ENCODE measurements at regions not wholly inside any gene's neighbourhood (a gene's known extent, or its start where the extent isn't known, plus 50 kb on each side); places are given as distances from the start of the nearest gene placed in this dataset.

GRCh38 chr6:164166515-164166914 lies 752.0 kb downstream of the QKI start:
- no peak overlapping the region for H2BK5ac ChIP-seq (ENCODE audit: low read depth, low read length, poor library complexity, severe bottlenecking)
- no TSS peak for BruUV-seq (replicated peaks)
- CTCF ChIA-PET, result no interaction called here
- H3K4me2 ChIP-seq (ENCODE audit: low read depth, low read length), result no peak overlapping the region
- no peak overlapping the region for H3K18ac ChIP-seq (ENCODE audit: low read depth, low read length)
- intact Hi-C loops (cut with micrococcal nuclease), result no loop called here
- H3K4ac ChIP-seq (ENCODE audit: low read depth, low read length), result no peak overlapping the region
- no peaks in the 10 kb centered on the region for H3K4me1 ChIP-seq (ENCODE audit: control insufficient read depth, insufficient read depth, low read length)
- POLR2A ChIA-PET (ENCODE audit: unreplicated experiment), result no interaction called here
- H2BK15ac ChIP-seq (ENCODE audit: low read depth, low read length), result no peak overlapping the region
- dilution Hi-C loops (cut with HindIII; ENCODE audit: low sequenced_read_pairs, unreplicated experiment), result no loop called here
- TF ChIP-seq MAFK (IDR thresholded peaks at IDR 0.05; ENCODE audit: low read depth, low read length), result no peak
- TF ChIP-seq NFE2L2 (IDR thresholded peaks at IDR 0.05; ENCODE audit: low read depth, low read length), result no peak
- TF ChIP-seq RCOR1 (IDR thresholded peaks at IDR 0.05; ENCODE audit: insufficient replicate concordance, low read length), result no peak
- TF ChIP-seq CTCF (conservative IDR thresholded peaks at IDR 0.05; ENCODE audit: low read depth, low read length), result no peak
- TF ChIP-seq RFX5 (IDR thresholded peaks at IDR 0.05; ENCODE audit: low read depth, low read length), result no peak
- TF ChIP-seq ELK1 (IDR thresholded peaks at IDR 0.05; ENCODE audit: borderline replicate concordance, low read depth, low read length), result no peak
- no peak overlapping the region for H2AK9ac ChIP-seq (replicated peaks; ENCODE audit: low read depth, low read length, poor library complexity)
- H2AK5ac ChIP-seq (ENCODE audit: low read depth, low read length), result no peak overlapping the region
- DNase-seq, result no peak
- H3K9ac ChIP-seq (ENCODE audit: low read depth, low read length), result no peak overlapping the region
- H3K56ac ChIP-seq (ENCODE audit: extremely low read depth, insufficient read depth, low read length), result no peak overlapping the region
- ATAC-seq (ENCODE audit: low read depth), result no peak
- no peaks in the 10 kb centered on the region for H3K79me1 ChIP-seq (ENCODE audit: low read depth in 1 of 2, low read length in 2 of 2)
- H3K36me3 ChIP-seq (ENCODE audit: control insufficient read depth, insufficient read depth, low read length), result no peaks in the 10 kb centered on the region
- no peak overlapping the region for H2BK20ac ChIP-seq (ENCODE audit: low read depth, low read length)
- H3K9me1 ChIP-seq (ENCODE audit: insufficient read depth, low read length), result no peaks in the 10 kb centered on the region
- H3K23ac ChIP-seq (ENCODE audit: low read depth, low read length), result no peak overlapping the region
- peaks cover 22% of the 10 kb centered on the region for H3K9me3 ChIP-seq (ENCODE audit: control insufficient read depth, insufficient read depth, low read length)
- H3K14ac ChIP-seq (replicated peaks; ENCODE audit: low read depth, low read length), result no peak overlapping the region
- H3K27ac ChIP-seq (ENCODE audit: insufficient read depth, low read length), result no peak overlapping the region
- no peaks in the 10 kb centered on the region for H4K20me1 ChIP-seq (ENCODE audit: insufficient read depth, low read length)
- no peak overlapping the region for H3K4me3 ChIP-seq (ENCODE audit: insufficient read depth, low read depth, low read length)
- no peak overlapping the region for H4K91ac ChIP-seq (ENCODE audit: insufficient read depth, low read depth, low read length)
- no peak overlapping the region for H4K5ac ChIP-seq (ENCODE audit: low read depth, low read length)
- in situ Hi-C loops (cut with MboI; ENCODE audit: low sequenced_read_pairs), result no loop called here
- no peak overlapping the region for H2BK120ac ChIP-seq (ENCODE audit: low read depth, low read length)
- 43% methylated on average over 1 of the region's 7 CpGs; no CpG with 5 or more reads in 1 of the 2 experiments for WGBS, 2 experiments (ENCODE audit: extremely low coverage in 2 of 2, insufficient read length in 1 of 2)
- H3K27me3 ChIP-seq (ENCODE audit: control insufficient read depth, insufficient read depth, low read length), result no peaks in the 10 kb centered on the region
- no peak overlapping the region for H4K8ac ChIP-seq (ENCODE audit: low read depth in 2 of 2, low read length in 2 of 2)
- H2AFZ ChIP-seq (replicated peaks; ENCODE audit: low read length, poor library complexity), result no peak overlapping the region

All from IMR-90 (cell line).